Endothelial cell of umbilical vein (primary cell): ENCODE measurements at regions not wholly inside any gene's neighbourhood (a gene's known extent, or its start where the extent isn't known, plus 50 kb on each side); places are given as distances from the start of the nearest gene placed in this dataset.

ENCODE experiments used
- BruUV-seq: library from RNA; stranded (reverse); fragments of 400-500 nt; replicated peaks from 2 replicates; lab custom pipeline; 2021; lab: Mats Ljungman, UMichigan
- CTCF ChIA-PET: fragments of 300-600, 350-600 bp; sonication (Branson Sonifier 250); formaldehyde crosslinking; loops from one replicate; lab custom pipeline; 2021; ENCODE audit warnings: antibody characterized with exemption, inconsistent platforms; lab: Charles Lee
- POLR2A ChIA-PET: fragments of 300-600, 350-600 bp; sonication (Branson Sonifier 250); formaldehyde crosslinking; loops from one replicate; lab custom pipeline; 2021; ENCODE audit warnings: antibody characterized with exemption, inconsistent platforms; lab: Charles Lee
- DNase-seq: peaks from one replicate; pipeline ENCODE4 v3.0.0-alpha.2; 2011; ENCODE audit warnings: low read depth, low spot score
- FAIRE-seq: peaks from 2 replicates; lab custom pipeline; 2011; peaks lifted over from hg19 to GRCh38; lab: Jason Lieb, UNC
- H2AFZ ChIP-seq: 2 replicates; pipeline ENCODE4 v1.6.0; 2012; ENCODE audit warnings: low read depth, low read length, control low read depth, inconsistent platforms
- H3K27ac ChIP-seq: 2 replicates; pipeline ENCODE4 v1.5.1; 2011; ENCODE audit warnings: low read depth, mild to moderate bottlenecking, control low read depth, low read length, moderate library complexity; ENCODE audit not compliant: insufficient read depth
- H3K27me3 ChIP-seq, 2 experiments: 2 replicates each; pipeline versions ENCODE4 v1.6.0 to v1.6.1; 2011; ENCODE audit warnings: low read length in 2 of 2, mixed read lengths in 1 of 2; ENCODE audit not compliant: control insufficient read depth in 2 of 2, insufficient read depth in 2 of 2
- H3K36me3 ChIP-seq, 2 experiments: 2 replicates in 1 of 2; 3 replicates in 1 of 2; pipeline ENCODE4 v1.5.1; 2011; ENCODE audit warnings: low read length in 2 of 2, mild to moderate bottlenecking in 1 of 2, moderate library complexity in 1 of 2; ENCODE audit not compliant: control insufficient read depth in 2 of 2, insufficient read depth in 2 of 2; ENCODE audit errors: extremely low read depth in 1 of 2
- H3K4me1 ChIP-seq: 3 replicates; pipeline ENCODE4 v1.5.1; 2011; ENCODE audit warnings: mild to moderate bottlenecking, low read length; ENCODE audit not compliant: control insufficient read depth, insufficient read depth; ENCODE audit errors: extremely low read depth
- H3K4me2 ChIP-seq: 2 replicates; pipeline ENCODE4 v1.6.1; 2011; ENCODE audit warnings: low read length, control low read depth, mixed read lengths; ENCODE audit not compliant: insufficient read depth
- H3K4me3 ChIP-seq, 3 experiments: fragments of 200-600 bp in 1 of 3; sonication (generic), shearing (Covaris generic) in 1 of 3; replicated peaks in 1 of 3; 2 replicates each; pipeline ENCODE4 v1.5.1; 2011 to 2016; ENCODE audit warnings: control low read depth in 3 of 3, low read length in 3 of 3, mild to moderate bottlenecking in 2 of 3, inconsistent platforms in 1 of 3, low read depth in 1 of 3, moderate library complexity in 1 of 3; ENCODE audit not compliant: insufficient read depth in 1 of 3
- H3K79me2 ChIP-seq: 2 replicates; pipeline ENCODE4 v1.6.0; 2012; ENCODE audit warnings: low read length, inconsistent platforms; ENCODE audit not compliant: control insufficient read depth, insufficient read depth
- H3K9ac ChIP-seq: replicated peaks from 2 replicates; pipeline ENCODE3; 2011; ENCODE audit warnings: low read length, control low read depth; ENCODE audit not compliant: insufficient read depth; ENCODE audit errors: extremely low read depth
- H3K9me1 ChIP-seq: replicated peaks from 3 replicates; pipeline ENCODE4 v1.6.0; 2011; ENCODE audit warnings: mild to moderate bottlenecking, low read length; ENCODE audit not compliant: control insufficient read depth, insufficient read depth; ENCODE audit errors: extremely low read depth
- H3K9me3 ChIP-seq: replicated peaks from 2 replicates; pipeline ENCODE4 v1.5.1; 2012; ENCODE audit warnings: low read length, inconsistent platforms; ENCODE audit not compliant: control insufficient read depth, insufficient read depth
- H4K20me1 ChIP-seq: replicated peaks from 2 replicates; pipeline ENCODE3; 2011; ENCODE audit warnings: mild to moderate bottlenecking, low read length; ENCODE audit not compliant: control insufficient read depth, insufficient read depth; ENCODE audit errors: extremely low read depth
- EZH2 ChIP-seq: IDR thresholded peaks from 2 replicates; pipeline ENCODE4 v1.6.1; 2012; ENCODE audit warnings: borderline replicate concordance, low read depth, mild to moderate bottlenecking, moderate library complexity, low read length, inconsistent platforms; ENCODE audit not compliant: severe bottlenecking
- FOS ChIP-seq: IDR thresholded peaks from 2 replicates; pipeline ENCODE4 v1.6.1; 2011; ENCODE audit warnings: mild to moderate bottlenecking, low read length, moderate library complexity, borderline replicate concordance; ENCODE audit not compliant: insufficient read depth
- GATA2 ChIP-seq: IDR thresholded peaks from 2 replicates; pipeline ENCODE4 v1.7.0; 2011; ENCODE audit warnings: low read depth, mild to moderate bottlenecking, moderate library complexity, mixed read lengths, low read length; ENCODE audit not compliant: insufficient read length, insufficient read depth
- JUN ChIP-seq: IDR thresholded peaks from 2 replicates; pipeline ENCODE4 v1.6.1; 2011; ENCODE audit warnings: borderline replicate concordance, low read depth; ENCODE audit not compliant: insufficient read length, insufficient read depth
- MAX ChIP-seq: IDR thresholded peaks from 2 replicates; pipeline ENCODE4 v1.6.1; 2011; ENCODE audit not compliant: insufficient read depth, insufficient read length
- MYC ChIP-seq: IDR thresholded peaks from one replicate; pipeline ENCODE4 v1.6.1; 2011; ENCODE audit warnings: mild to moderate bottlenecking, low read depth, low read length
- POLR2A ChIP-seq: IDR thresholded peaks from 2 replicates; pipeline ENCODE4 v1.6.1; 2012; ENCODE audit warnings: low read depth, mild to moderate bottlenecking, control low read depth, low read length
- POLR2AphosphoS5 ChIP-seq: IDR thresholded peaks from 2 replicates; pipeline ENCODE4 v1.6.1; 2012; ENCODE audit warnings: low read depth, mild to moderate bottlenecking, control low read depth, low read length, moderate library complexity; ENCODE audit not compliant: insufficient read depth
- dilution Hi-C: fragments of 300-500 bp; cut with MboI; formaldehyde crosslinking; loops from one replicate; pipeline ENCODE4 v1.15.0; 2019; ENCODE audit warnings: low sequenced_read_pairs; ENCODE audit not compliant: extremely low pct_ligation_motif_present
- intact Hi-C: fragments of 100-400 bp; cut with micrococcal nuclease; formaldehyde crosslinking; loops from one replicate; pipeline ENCODE4 v1.10.0; 2022
- TF ChIP-seq, protein P1 (sequence below), 2 donors: IDR thresholded peaks; 1 replicate in 1 of 2; 2 replicates in 1 of 2; pipeline ENCODE4 v1.5.1; 2011; ENCODE audit warnings: low read length in 2 of 2, mild to moderate bottlenecking in 2 of 2, moderate library complexity in 2 of 2, control low read depth in 1 of 2, inconsistent platforms in 1 of 2, low read depth in 1 of 2; ENCODE audit not compliant: insufficient read depth in 1 of 2; ENCODE audit errors: extremely low read depth in 1 of 2

DNA sequence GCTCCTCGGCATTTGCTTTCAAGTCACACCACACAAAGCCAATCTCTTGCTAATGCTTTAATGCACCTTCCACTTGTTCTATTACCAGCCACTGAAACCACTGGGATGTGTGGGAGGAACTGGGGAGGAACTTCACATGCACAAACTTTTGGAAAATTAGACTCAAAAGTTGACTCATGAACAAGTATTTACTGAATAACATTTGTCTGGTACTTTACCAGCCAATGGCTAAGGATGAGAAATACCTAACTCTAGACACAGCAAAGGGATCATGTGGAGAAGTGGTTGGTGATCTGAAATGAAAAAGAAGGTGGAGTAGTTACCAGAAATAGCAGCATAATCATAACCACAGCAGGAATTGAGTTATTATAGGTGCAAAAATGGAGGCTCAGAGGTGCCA lies 554.0 kb upstream of the NOX3 start:
- ChIA-PET POLR2A (no interaction called here), CTCF (no interaction called here)
- no peak for FAIRE-seq
- dilution Hi-C loops, result no loop called here
- intact Hi-C loops, result no loop called here
- no TSS peak for BruUV-seq
- H3K4me1 ChIP-seq, result no peaks in the 10 kb centered on the region
- no peaks in the 10 kb centered on the region for H3K9me3 ChIP-seq
- no peak overlapping the region for H3K4me3 ChIP-seq
- H3K79me2 ChIP-seq, result no peaks in the 10 kb centered on the region
- no peaks in the 10 kb centered on the region for H4K20me1 ChIP-seq
- H3K9me1 ChIP-seq, result no peaks in the 10 kb centered on the region
- no peak overlapping the region for H3K27ac ChIP-seq
- no peaks in the 10 kb centered on the region for H3K36me3 ChIP-seq
- TF ChIP-seq EZH2 (no peak), GATA2 (no peak), MAX (no peak), MYC (no peak), POLR2A (no peak), POLR2AphosphoS5 (no peak), FOS (no peak), JUN (no peak)
- TF ChIP-seq, protein P1, sequence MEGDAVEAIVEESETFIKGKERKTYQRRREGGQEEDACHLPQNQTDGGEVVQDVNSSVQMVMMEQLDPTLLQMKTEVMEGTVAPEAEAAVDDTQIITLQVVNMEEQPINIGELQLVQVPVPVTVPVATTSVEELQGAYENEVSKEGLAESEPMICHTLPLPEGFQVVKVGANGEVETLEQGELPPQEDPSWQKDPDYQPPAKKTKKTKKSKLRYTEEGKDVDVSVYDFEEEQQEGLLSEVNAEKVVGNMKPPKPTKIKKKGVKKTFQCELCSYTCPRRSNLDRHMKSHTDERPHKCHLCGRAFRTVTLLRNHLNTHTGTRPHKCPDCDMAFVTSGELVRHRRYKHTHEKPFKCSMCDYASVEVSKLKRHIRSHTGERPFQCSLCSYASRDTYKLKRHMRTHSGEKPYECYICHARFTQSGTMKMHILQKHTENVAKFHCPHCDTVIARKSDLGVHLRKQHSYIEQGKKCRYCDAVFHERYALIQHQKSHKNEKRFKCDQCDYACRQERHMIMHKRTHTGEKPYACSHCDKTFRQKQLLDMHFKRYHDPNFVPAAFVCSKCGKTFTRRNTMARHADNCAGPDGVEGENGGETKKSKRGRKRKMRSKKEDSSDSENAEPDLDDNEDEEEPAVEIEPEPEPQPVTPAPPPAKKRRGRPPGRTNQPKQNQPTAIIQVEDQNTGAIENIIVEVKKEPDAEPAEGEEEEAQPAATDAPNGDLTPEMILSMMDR (IDR thresholded peaks at IDR 0.05; ENCODE audit: extremely low read depth in 1 of 2, insufficient read depth in 1 of 2, low read depth in 1 of 2, low read length in 2 of 2), result no peak
- no peaks in the 10 kb centered on the region for H3K27me3 ChIP-seq
- no peak overlapping the region for H3K9ac ChIP-seq
- no peak for DNase-seq
- no peak overlapping the region for H2AFZ ChIP-seq
- H3K4me2 ChIP-seq, result no peak overlapping the region
